ENCODE measurements at regions not wholly inside any gene's neighbourhood (a gene's known extent, or its start where the extent isn't known, plus 50 kb on each side); places are given as distances from the start of the nearest gene placed in this dataset.

DNA sequence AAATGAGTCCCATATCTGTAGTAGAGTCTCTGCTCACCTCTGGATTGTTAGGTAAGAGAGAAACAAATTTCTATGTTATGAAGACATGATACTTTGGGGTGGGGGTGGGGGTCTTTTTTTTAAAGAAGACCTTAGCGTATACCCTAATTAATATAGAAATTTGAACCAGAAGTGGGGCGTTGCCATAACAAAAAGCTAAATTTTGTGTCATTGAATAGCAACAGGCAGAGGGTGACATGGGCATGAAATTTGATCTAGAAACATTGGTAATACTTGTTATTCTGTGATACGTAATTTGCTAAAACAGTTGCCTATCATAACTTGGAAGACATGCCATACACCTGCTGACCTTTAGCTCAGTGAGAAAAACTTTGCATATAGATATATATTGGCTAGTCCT, 92.3 kb upstream of the SLC38A2 start (continued):
- no peak for TF ChIP-seq ZNF512 (CRISPR knock-in tag; IDR thresholded peaks at IDR 0.05; ENCODE audit: borderline replicate concordance)
- TF ChIP-seq FOXJ3 (CRISPR knock-in tag; IDR thresholded peaks at IDR 0.05; ENCODE audit: borderline replicate concordance) = no peak
- no peak for TF ChIP-seq ZNF532 (CRISPR knock-in tag; IDR thresholded peaks at IDR 0.05; ENCODE audit: borderline replicate concordance)
- TF ChIP-seq, protein P1, sequence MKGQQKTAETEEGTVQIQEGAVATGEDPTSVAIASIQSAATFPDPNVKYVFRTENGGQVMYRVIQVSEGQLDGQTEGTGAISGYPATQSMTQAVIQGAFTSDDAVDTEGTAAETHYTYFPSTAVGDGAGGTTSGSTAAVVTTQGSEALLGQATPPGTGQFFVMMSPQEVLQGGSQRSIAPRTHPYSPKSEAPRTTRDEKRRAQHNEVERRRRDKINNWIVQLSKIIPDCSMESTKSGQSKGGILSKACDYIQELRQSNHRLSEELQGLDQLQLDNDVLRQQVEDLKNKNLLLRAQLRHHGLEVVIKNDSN (CRISPR knock-in tag; IDR thresholded peaks at IDR 0.05) = no peak
- no peak for TF ChIP-seq HMGXB4 (CRISPR knock-in tag; IDR thresholded peaks at IDR 0.05)
- TF ChIP-seq TEAD1 (CRISPR knock-in tag; IDR thresholded peaks at IDR 0.05) = no peak
- TF ChIP-seq, protein P2, sequence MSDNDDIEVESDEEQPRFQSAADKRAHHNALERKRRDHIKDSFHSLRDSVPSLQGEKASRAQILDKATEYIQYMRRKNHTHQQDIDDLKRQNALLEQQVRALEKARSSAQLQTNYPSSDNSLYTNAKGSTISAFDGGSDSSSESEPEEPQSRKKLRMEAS (CRISPR knock-in tag; IDR thresholded peaks at IDR 0.05) = no peak
- TF ChIP-seq, protein P3, sequence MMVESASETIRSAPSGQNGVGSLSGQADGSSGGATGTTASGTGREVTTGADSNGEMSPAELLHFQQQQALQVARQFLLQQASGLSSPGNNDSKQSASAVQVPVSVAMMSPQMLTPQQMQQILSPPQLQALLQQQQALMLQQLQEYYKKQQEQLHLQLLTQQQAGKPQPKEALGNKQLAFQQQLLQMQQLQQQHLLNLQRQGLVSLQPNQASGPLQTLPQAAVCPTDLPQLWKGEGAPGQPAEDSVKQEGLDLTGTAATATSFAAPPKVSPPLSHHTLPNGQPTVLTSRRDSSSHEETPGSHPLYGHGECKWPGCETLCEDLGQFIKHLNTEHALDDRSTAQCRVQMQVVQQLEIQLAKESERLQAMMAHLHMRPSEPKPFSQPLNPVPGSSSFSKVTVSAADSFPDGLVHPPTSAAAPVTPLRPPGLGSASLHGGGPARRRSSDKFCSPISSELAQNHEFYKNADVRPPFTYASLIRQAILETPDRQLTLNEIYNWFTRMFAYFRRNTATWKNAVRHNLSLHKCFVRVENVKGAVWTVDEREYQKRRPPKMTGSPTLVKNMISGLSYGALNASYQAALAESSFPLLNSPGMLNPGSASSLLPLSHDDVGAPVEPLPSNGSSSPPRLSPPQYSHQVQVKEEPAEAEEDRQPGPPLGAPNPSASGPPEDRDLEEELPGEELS (CRISPR knock-in tag; IDR thresholded peaks at IDR 0.05) = no peak
- no peak for TF ChIP-seq ZBTB21 (CRISPR knock-in tag; IDR thresholded peaks at IDR 0.05; ENCODE audit: borderline replicate concordance)
- no peak for TF ChIP-seq IRF2 (CRISPR knock-in tag; IDR thresholded peaks at IDR 0.05; ENCODE audit: borderline replicate concordance, low read depth)
- TF ChIP-seq ZNF219 (CRISPR knock-in tag; IDR thresholded peaks at IDR 0.05; ENCODE audit: borderline replicate concordance) = no peak
- no peak for TF ChIP-seq CREB1 (CRISPR knock-in tag; IDR thresholded peaks at IDR 0.05)
- TF ChIP-seq ZNF232 (CRISPR knock-in tag; IDR thresholded peaks at IDR 0.05) = no peak

DNA sequence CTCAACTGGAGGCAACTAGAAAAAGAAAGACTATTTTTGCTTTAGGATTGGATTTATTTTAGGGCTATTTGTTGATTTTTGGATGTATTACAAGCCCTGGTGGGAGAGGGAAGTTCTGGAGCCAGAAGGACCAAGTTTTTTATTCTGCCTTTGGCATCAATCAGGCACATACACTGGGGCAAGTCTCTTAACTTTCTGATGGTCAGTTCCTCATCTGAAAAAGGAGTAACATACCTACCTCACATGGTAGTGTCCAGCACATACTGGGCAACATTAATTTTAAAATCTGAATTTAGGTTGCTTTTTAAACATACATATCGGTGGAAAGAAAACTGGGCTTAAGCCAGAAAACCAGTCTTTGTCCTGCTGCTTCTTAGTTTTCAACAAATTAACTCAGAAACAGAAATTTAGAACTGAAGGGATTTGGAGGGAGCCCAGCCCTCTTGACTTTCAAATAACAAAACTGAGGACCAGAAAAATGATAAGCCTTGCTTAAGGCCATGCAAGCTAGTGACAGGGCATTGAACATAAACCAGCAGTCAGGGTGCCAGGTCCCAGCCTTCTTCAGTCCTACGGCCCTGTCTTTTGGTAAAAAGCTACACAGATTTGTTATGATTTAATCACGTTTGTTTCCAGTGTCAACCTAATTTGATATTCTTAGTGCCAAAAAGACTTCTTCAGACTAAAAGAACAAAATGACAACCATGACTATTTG, 90.2 kb upstream of the SLC38A2 start:
- ChIA-PET POLR2A (no interaction called here), CTCF (no interaction called here)
- Mint-ChIP-seq H3K9me3 (peaks cover 17% of the 10 kb centered on the region), H3K4me3 (no peak overlapping the region), H3K36me3 (peaks cover 17% of the 10 kb centered on the region), H3K4me1 (peaks cover 36% of the 10 kb centered on the region), H3K27ac (no peak overlapping the region), H3K27me3 (ENCODE audit: low read depth) (no peaks in the 10 kb centered on the region)
- ATAC-seq (no peak), DNase-seq (ENCODE audit: low spot score) (no peak)
- TF ChIP-seq RELA (CRISPR knock-in tag; IDR thresholded peaks at IDR 0.05; ENCODE audit: borderline replicate concordance) = no peak
- no peak for TF ChIP-seq MLX (CRISPR knock-in tag; IDR thresholded peaks at IDR 0.05)
- TF ChIP-seq PRDM15 (CRISPR knock-in tag; IDR thresholded peaks at IDR 0.05) = no peak
- TF ChIP-seq, protein P2 (CRISPR knock-in tag; IDR thresholded peaks at IDR 0.05) = no peak
- TF ChIP-seq CREM (CRISPR knock-in tag; IDR thresholded peaks at IDR 0.05) = no peak
- TF ChIP-seq, protein P4, sequence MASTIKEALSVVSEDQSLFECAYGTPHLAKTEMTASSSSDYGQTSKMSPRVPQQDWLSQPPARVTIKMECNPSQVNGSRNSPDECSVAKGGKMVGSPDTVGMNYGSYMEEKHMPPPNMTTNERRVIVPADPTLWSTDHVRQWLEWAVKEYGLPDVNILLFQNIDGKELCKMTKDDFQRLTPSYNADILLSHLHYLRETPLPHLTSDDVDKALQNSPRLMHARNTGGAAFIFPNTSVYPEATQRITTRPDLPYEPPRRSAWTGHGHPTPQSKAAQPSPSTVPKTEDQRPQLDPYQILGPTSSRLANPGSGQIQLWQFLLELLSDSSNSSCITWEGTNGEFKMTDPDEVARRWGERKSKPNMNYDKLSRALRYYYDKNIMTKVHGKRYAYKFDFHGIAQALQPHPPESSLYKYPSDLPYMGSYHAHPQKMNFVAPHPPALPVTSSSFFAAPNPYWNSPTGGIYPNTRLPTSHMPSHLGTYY (CRISPR knock-in tag; IDR thresholded peaks at IDR 0.05) = no peak

Measured in WTC11 (cell line).